GM12872 (cell line): ENCODE measurements at regions not wholly inside any gene's neighbourhood (a gene's known extent, or its start where the extent isn't known, plus 50 kb on each side); places are given as distances from the start of the nearest gene placed in this dataset.

Experiments
- TF ChIP-seq, protein P1 (sequence below): IDR thresholded peaks from 3 replicates; pipeline ENCODE4 v1.5.1; 2011; ENCODE audit warnings: low read depth, mild to moderate bottlenecking, low read length, moderate library complexity; ENCODE audit not compliant: insufficient read depth

DNA sequence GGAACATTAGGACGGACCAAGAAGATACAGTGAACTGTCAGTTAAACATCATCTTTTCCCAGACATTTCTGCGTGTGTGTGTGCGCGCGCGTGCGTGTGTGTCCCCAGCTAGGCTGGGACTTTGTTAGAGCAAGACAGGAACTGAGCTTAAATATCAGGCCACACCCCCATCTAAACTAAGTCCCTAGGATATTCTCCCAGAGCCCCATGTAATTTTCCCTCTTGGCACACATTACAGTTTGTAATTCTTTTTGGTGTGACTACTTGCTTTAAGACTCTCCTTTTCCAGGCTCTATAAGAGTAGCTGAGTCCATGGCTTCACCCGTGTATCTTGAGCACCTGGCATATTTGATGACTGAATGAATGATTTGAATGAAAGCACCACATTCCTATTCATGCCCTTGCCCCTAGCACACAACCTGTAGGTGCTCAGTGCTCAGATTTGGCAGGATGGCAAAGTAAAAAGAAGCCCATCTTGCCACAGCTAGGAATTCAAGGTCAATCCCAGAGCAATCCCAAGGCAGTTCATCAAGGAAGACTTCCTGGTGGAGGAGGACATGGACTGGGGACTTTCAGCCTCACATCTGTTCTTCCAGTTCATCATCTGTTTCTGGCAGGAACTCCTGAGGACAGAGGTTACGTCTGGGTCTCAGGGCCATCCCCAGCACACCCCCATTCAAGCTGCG is 69.2 kb downstream of the MRPL14 start:
- TF ChIP-seq, protein P1, sequence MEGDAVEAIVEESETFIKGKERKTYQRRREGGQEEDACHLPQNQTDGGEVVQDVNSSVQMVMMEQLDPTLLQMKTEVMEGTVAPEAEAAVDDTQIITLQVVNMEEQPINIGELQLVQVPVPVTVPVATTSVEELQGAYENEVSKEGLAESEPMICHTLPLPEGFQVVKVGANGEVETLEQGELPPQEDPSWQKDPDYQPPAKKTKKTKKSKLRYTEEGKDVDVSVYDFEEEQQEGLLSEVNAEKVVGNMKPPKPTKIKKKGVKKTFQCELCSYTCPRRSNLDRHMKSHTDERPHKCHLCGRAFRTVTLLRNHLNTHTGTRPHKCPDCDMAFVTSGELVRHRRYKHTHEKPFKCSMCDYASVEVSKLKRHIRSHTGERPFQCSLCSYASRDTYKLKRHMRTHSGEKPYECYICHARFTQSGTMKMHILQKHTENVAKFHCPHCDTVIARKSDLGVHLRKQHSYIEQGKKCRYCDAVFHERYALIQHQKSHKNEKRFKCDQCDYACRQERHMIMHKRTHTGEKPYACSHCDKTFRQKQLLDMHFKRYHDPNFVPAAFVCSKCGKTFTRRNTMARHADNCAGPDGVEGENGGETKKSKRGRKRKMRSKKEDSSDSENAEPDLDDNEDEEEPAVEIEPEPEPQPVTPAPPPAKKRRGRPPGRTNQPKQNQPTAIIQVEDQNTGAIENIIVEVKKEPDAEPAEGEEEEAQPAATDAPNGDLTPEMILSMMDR: no peak

DNA sequence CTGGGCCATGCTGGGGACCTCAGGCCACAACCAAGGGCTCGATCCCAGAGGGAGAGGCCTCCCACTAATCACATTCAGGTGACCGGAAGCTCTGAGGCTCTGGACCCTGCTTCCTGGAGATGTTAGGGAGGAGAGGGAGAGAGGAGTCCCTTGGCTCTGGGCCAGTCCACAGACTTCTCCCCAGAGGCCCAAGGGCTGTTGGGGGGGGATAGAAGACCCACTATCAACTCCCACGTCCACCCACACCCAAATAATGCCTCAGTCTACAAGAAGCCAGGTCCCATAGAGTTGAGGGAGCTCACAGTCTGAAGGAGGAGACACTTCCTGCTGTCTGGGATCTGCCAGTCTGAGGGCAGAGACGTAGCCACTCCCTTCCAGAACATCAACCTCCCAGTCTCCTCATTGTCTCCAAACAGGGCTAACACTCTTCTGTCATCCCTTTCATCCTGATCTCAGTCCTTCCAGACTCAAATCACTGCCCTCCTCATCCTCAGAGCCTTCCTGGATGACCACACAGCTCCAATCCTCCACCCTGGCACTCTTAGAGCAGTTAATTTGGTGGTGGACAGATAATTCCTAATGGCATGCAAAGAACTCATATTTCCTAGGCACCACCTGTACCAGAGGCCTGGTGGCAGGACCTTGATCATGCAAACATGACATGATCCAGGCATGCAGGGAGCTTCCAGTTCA is 69.9 kb downstream of the MRPL14 start:
- TF ChIP-seq, protein P1: no peak

GRCh38 chr6:44056392-44057237 is 70.6 kb downstream of the MRPL14 start:
- TF ChIP-seq, protein P1: no peak

DNA sequence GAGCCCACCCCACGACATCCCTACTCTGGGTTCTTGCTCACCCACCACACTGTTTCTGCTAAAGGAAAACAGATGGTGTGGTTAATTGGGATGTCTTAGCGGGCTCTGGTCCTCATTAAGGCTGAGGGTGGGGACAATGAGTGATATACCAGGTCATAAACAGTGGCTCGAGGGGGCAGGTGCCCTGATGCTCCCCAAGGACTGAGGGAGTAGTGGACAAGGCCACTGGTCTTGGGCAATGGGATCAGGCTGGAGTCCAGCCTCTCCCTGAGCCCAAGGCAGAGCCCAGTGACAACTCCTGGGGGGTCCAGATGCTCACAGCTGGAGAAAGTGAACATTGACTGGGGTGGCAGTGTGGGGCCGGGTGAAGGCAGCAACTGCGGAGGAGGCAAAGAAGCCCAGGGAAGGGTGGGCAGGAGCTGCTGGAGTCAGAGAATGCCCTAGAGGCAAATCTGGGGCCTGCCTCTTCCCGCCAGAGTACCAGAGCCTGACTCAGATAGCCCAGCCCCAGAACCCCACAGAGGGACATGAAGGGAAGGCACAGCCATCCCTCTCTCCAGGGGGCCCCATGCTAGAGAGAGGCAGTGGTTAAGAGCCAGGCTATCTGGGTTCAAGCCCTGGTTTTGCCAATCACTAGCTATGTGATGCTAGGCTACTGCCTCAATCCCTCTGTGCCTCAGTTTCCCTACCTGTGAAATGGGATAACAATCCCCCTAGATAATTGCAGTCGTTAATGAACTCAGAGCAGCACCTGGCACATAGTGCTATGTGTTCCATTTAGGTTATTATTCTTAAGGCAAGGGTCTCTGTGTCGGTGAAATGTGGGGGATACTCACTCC is 72.3 kb downstream of the MRPL14 start:
- TF ChIP-seq, protein P1: no peak

GRCh38 chr6:44053760-44054556 is 73.3 kb downstream of the MRPL14 start:
- TF ChIP-seq, protein P1: no peak

DNA sequence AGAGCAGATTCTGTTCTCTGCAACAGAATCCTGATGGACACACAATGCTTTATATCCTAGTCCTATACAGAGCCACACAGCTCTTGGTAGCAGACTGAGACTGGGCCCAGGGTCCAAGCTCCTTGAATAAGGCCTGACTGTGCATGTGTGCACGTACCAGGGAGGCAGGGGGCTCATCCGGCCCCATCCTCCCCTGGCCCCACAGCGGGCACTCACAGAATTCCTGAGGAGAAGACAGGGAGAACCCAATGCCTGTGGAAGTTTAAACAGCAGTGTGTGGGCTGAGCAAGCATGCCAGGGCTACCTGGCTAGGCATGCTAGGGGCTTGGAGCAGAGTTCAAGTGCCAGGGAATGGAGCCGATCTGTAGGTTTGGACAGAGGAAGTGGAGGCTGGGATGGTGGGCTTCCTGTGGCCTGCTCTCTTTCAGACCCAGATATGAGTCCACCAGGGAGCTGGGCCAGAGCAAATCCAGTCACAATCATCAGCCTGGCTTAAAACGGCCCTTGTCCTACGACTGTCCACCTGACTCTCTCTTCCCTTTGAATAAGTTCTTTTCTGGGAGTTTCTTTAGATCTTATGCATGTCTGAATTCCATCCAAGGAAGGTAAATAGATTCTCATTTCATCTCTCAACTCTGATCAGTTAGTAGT is 74.0 kb downstream of the MRPL14 start:
- TF ChIP-seq, protein P1: no peak
